ENCODE measurements at regions not wholly inside any gene's neighbourhood (a gene's known extent, or its start where the extent isn't known, plus 50 kb on each side); places are given as distances from the start of the nearest gene placed in this dataset.

GRCh38 chr9:105901514-105902109, 207.3 kb downstream of the TMEM38B start (continued):
- TF ChIP-seq CHD7 (IDR thresholded peaks at IDR 0.05; ENCODE audit: insufficient replicate concordance, low read length), result no peak
- no peak for TF ChIP-seq TAF7 (optimal IDR thresholded peaks at IDR 0.05; ENCODE audit: borderline replicate concordance, low read depth, low read length)
- TF ChIP-seq RBBP5 (IDR thresholded peaks at IDR 0.05; ENCODE audit: borderline replicate concordance, low read depth, low read length), result no peak
- TF ChIP-seq TEAD4 (IDR thresholded peaks at IDR 0.05; ENCODE audit: low read depth, low read length), result peak; percentile 2; the same call in 1 of the 2 replicates
- peak; percentile 92 to 97 for TF ChIP-seq RAD21 (IDR thresholded peaks at IDR 0.05 in 1 of 2, conservative IDR thresholded peaks at IDR 0.05 in 1 of 2; ENCODE audit: low read depth in 2 of 2, low read length in 2 of 2)
- peak; percentile 71; the same call in 1 of the 2 replicates for TF ChIP-seq CHD2 (IDR thresholded peaks at IDR 0.05; ENCODE audit: low read length)
- no peak for TF ChIP-seq SIRT6 (IDR thresholded peaks at IDR 0.05; ENCODE audit: low read length)
- TF ChIP-seq MAX (IDR thresholded peaks at IDR 0.05), result peak; percentile 18; the same call in 1 of the 2 replicates

Data from H1 (cell line).